Eye (tissue), 1 donor: ENCODE measurements at regions not wholly inside any gene's neighbourhood (a gene's known extent, or its start where the extent isn't known, plus 50 kb on each side); places are given as distances from the start of the nearest gene placed in this dataset.

Experiments used
- DNase-seq: peaks from one replicate; pipeline ENCODE4 v3.0.0-alpha.2; 2015

DNA sequence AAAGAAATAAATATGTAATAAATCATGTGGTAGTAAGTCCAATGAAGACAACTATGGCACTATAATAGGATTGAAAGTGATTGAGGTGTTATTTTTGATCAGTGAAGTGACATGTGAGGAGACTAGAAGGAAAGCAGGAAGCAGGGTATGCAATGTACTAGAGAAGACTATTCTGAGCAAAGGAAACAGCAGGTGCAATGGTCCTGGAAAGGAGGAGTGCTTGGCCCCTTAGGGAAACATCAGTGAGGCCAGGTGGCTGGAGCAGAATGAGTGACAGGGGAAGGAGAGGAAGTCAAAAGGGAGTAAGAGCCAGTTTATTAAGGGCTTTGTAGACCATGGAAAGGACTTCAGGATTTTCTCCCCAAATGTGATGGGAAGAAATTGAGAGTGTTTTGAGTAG lies 207.6 kb upstream of the HCCS start:
- DNase-seq: no peak

DNA sequence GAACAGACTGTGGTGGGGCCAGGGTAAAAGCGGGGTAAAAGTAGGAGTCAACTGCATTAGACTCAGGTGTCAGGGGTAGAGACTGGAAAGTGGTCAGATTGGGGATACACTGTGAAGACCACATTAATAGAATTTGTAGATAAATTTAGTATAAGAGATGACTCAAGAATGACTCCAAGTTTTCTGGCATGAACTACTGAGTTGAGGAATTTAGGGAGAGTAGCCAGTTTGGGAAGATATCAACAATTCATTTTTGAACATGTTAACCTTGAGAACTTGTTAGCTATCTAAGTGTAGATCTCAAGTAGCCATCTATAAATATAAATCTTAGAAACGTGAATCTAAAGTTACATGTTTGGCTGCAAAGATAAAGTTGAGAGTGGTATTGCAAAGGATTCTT lies 206.9 kb upstream of the HCCS start:
- no peak for DNase-seq

DNA sequence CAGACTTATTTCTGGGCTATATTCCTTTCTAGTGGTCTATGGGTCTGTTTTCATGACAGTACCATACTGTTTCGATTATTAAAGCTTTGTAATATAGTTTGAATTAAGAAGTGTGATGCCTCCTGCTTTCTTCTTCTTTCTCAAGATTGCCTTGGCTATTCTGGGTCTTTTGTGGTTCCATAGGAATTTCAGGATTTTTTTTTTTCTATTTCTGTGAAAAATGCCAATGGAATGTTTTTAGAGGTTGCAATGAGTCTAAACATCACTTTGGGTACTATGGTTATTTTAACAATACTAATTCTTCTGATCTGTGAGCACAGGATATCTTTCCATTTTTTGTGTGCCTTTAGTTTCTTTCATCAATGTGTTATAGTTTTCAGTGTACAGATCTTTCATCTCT lies 204.3 kb upstream of the HCCS start:
- no peak for DNase-seq

DNA sequence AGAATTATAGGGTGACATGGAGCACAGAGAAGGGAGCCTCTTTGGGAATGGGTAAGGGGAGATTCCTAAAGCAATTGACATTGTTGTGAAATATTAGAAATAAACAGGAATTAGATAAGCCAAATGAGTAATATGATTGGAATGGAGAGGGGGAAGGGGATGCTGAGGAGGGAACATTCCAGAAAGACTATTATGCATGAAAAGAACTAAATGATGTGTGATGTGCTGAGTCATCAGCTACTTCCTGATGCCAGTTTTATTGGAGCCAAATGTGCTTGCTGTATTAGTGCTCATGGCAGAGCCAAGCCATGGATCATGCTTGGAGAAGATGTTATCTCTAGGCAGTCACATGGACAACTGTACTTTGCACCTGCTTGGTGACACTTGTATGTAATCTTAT lies 189.0 kb upstream of the HCCS start:
- no peak for DNase-seq

DNA sequence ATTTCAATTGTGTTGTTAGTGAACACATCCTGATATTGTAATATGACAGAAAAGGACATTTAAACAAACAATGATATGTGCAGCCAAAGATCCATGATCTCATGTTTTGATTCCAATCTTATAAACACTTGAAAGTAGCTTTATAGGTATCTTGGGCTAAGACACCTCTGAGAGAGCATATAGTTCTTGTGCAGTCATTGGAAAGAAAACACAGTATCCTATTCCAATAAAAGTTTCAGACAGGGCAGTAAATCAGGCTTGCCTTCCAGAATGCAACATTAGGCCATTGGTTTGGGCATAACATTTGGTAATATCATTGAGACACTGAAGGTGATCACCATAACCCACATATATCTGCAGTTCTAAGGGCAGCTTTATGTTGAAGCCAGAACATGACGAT lies 188.3 kb upstream of the HCCS start:
- DNase-seq: no peak

DNA sequence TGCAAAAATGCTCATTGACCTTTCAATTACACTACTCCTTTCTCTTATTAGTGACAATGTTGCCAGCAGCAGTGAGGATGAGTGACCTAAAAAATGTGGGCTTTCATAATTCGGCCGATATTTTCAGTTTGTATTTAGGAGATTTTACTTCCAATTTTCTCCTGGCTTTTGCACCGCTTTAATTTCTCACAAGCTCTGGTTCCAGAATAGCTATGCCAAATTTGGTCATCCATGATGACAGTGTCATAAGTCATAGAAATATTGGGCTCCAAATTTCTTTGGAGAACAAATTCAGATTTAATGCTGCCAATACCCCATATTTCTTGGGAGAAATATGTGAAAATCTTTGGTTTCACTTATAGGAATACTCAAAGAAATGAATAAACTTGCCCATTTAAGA lies 187.7 kb upstream of the HCCS start:
- DNase-seq: no peak

DNA sequence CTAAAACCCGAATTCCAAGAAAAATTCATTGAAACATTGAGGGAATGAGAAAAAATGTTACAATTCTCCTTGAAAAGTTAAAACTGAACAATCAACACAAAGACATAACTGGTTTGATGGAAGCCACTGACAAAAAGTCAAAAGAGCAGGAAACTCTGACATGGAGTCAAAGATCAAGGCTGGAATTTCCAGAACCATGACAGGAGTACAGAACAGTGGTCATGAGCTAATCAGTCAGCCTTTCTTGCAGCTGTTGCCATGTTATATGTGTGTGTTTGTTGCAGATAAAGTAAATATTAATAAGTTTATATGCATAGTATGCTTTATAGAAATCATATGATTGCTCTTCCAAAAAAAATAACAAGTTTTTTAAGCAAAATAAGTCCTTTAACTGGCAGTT lies 184.7 kb upstream of the HCCS start:
- DNase-seq: no peak

DNA sequence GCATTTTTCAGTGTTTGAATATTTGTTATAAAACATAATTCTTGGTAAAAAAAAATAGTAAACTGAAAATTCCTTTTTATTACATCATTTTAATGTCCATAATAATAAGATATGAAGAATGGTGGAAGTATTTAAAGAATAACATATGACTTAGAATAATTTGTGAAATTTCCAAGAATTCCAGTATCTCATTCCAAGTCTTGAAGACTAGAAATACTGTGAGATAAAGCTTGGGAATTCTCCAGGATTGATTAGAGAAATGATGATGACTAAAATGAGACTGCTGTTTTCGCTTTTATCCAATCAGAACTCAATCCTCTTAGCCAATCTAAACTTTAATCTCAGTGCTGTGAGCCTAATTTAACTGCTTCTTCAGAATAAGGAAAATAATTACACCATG lies 184.2 kb upstream of the HCCS start:
- DNase-seq: no peak

DNA sequence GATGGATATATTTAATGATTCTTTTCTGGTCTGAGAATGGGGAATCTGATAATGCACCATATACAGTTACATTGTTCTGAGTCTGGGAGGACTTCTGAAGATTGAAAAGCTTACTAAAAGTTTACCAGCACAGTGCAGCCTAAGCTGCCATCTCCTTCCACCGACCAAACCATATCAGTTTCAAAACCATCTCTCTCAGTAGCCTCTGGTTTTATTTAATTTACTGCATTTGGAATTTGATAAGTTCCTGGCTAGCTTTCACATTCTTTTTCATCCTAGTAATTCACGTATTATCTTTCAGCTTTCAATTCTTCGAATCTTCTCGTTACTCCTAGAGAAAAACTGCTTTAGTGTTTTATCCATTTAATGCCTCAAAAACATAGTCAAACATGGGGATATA lies 181.4 kb upstream of the HCCS start:
- DNase-seq: no peak

DNA sequence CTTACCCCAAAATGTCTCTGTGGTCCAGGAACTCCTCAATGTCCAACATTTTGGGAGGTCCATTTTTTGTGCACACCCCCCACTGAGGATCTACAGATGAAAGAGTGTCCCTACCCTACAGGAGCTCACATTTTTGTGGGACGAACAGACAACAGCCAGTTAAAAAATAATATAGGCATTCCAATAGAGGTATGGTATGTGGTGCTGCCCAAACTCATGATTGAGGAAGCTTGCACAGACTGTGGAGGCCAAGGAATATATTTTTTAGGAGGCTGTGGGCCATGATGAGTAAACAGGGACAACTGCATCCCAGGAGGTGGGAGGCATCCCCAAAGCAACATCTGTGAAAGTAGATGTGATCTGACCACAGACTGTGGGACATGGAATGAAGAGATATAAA lies 181.0 kb upstream of the HCCS start:
- DNase-seq: no peak

DNA sequence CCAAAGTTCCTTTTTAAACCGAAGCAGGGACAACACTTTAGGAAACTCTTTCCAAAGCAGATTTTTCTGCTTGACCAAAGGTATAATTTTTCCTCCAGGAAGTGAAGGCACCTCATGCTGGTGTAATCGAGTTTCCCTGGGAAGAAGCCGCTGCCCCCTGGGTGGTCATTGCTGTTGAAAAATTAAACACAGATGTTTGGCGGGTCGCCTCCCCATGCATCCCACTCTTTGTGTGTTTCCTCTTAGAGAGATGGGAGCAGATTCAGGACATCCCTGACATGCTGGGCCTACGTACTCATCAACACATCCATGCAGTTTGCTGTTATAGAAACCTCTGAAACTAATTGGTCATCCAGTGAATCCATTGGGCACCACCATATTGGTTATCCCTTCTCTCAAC lies 179.2 kb upstream of the HCCS start:
- DNase-seq: no peak

DNA sequence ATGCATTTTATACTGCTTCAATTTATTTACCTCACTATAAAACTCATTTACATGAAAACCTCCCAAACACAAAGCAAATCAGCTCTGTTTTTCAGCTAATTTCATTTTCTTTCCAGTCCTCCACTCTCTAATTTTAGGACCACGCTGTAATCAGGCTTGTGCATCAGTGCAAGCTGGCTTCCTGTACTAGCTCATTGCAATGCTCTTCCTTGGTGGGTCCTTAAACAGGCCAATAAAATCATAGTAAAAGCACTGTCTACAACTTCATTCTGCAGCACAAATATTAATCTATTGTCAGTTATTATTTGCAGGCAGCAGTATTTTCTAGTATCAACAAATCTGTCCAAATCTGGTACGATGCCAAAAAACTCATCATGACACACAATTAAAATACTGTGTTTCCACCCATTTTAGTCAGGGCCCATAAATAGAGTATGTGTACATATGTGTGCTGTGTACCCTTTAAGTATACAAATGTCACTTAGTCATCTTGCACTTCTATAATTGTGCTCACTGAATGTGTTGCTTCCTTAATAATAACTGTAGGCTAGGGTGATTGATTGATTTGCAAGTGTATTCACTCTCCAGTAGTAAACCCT lies 178.2 kb upstream of the HCCS start:
- no peak for DNase-seq

DNA sequence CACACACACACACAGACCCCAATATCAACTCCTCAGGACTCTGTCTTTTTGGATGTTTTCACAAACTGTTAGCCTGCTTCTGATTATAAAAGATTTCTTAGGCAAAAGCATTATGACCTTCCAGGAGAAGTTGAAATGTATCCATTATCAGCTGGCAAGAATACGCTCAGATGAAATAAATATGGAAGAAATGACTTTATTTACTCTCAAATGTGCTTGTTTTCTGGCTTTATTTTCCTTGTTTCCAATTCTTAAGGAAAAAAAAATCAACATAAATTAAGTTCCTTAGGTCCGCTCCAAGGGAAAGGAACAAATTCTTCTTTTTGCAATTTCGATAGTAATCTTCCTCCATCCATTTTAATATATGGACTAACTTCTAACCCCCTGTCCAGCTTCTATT lies 175.6 kb upstream of the HCCS start:
- no peak for DNase-seq

DNA sequence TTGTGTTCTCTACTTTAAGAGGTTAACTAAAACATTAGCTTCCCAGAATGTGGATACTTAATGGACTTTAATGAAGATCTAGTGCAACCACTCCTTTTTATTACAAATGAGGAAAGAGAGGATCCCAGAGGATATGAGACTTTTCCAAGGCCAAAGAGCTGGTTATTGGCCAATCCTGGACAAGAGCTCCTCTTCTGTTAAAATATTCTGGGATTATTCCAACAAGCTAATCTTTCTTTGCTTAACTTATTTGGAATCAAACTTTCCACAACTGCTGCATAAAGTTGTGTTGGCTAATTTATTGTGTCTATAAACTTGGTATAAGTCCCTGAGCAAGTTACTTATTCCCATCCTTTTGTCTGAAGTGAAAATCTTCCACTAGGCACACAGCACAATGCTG lies 174.2 kb upstream of the HCCS start:
- no peak for DNase-seq

DNA sequence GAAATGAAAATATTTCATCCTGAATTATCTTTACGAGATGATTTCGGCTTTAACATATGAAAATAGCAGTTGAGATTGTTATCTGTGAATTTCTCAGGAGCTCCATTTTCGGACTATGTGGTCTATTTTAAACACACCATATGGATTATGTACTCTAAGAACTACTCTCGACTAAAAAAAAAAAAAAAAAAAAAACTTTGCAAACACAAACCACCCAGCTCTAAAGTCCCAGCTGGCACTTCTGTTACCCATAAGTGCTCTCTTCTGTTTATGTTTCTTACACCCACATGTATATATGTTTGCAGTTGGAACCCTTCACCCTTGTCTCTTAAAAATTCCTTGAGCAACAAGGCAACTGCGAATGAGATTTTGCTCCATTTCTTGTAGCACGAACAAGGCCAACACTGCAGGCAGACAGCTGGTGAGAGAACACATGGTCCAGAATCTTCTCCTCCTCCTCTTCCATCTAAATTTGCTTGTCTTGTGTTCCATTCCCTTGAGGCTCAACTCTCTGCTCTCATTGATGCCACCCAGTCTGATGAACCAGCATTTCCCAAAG lies 172.7 kb upstream of the HCCS start:
- no peak for DNase-seq

DNA sequence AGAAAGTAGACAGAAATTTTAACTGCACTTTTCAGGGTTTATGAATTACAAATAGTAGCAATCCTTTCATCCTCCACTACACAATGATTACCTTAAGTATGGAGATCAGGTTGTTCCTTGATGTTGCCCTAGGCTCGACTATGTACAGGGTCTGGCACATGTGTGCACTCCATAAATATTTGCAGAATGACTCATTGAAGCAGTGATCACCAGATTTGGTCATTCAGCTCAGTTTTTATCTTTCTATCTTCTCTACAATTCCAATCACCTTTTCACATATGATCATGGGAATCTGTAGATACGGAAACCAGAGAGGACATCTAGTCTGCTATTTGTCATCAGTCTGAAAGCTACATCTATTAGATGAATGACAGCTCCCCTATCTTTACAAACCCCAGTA lies 171.7 kb upstream of the HCCS start:
- DNase-seq: no peak

DNA sequence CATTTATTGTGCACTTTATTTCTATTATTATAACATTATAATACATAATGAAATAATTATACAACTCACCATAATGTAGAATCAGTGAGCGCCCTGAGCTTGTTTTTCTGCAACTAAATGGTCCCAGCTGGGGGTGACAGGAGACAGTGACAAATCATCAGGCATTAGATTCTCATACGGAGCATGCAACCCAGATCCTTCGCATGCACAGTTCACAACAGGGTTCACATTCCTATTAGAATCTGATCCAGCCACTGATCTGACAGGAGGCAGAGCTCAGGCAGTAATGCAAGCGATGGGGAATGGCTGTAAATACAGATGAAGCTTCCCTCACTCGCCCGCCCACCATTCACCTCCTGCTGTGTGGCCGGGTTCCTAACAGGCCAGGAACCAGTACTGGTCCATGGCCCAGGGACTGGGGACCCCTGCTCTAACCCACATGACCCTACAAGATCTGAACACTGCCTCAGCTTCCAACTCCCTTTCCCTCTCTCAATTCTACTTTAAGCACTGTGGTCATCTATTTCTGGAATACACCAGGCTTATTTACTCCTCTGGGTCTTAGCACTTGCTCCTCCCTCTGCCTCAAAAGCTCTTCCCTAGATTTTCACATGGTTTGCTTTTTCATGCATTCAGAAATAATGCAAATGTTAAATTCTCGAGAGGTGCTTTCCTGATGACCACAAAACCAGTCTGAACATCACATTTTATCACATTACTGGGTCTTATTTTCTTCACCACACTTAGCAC lies 166.8 kb upstream of the HCCS start:
- DNase-seq: no peak

DNA sequence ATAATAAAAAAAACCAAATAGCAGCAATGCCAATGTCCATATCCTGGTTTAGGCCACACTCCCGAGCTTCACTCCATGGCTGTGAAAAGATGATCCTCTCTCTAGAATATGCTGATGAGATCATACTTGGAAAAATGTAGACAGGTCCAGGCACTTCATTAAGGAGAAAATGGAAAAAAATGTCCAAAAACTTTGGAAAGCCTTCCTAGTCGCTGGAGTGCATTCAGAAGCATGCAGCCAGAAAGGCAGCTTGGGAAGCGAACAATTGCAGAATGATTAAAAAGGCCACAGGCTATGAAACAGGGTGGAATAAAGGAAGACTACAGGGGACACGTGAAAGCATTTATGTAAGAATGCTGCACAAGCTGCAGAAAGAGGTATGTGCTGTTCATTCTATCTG lies 165.6 kb upstream of the HCCS start:
- no peak for DNase-seq

DNA sequence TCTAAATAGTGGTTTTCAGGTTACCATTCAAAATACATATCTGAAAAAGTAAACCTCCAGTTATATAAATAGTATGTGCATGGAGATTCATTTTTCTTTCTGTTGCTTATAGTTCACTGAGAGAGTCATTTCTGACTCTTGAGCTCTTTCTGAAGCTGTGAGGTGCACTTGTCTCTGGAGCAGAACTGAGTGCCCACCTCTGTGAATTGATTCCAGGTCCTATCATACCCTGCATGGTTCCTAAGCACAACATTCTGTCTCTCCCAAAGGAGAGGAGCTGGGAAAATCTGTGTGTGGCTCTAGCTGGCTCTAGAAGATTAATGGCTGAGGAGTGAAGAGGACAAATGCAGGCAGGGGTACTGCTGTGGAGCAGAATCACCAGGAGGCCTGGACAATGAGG lies 161.6 kb upstream of the HCCS start:
- no peak for DNase-seq

DNA sequence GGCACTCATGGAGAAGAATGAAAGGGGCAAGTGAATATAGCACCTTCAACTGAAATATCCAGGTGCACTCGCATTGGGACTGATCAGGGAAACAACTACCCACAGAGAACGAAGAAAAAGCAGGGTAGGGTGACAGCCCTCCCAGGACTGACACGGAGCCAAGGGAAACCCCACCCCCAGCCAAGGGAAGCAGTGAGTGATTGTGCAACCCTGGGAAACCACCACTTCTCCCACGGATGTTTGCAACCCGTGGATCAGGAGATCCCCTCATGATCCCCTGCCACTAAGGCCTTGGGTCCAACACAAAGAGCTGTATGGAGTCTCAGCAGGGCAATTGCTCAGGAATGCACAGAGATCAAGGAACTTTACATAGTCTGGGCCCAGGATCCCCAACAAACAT lies 158.5 kb upstream of the HCCS start:
- DNase-seq: no peak

DNA sequence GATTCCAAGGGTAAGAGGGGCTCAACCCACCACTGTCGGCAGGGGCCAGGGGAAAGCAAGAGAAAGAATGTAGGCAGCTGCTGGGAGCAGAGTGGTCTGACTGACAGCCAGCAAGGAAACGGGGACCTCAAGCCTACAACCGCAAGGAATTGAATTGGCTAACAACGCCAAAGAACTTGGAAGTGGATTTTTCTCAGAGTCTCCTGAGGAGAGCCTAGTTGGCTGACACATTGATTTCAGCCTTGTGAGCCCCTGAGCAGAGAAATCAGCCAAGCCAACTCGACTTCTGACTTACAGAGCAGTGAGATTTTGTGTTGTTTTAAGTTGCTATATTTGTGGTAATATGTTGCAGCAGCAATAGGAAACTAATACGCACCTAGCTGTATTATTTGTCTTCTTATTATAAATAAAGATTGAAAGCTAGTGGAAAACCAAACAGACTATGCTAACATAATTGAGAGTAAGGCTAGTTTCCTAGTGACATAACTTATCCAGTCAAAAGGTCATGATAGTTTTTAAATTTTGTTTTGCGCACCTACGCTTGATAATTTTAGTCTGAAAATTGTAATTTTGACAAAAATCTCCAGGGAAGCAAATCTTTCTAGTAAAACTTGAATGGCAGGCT lies 145.8 kb upstream of the HCCS start:
- DNase-seq: no peak

DNA sequence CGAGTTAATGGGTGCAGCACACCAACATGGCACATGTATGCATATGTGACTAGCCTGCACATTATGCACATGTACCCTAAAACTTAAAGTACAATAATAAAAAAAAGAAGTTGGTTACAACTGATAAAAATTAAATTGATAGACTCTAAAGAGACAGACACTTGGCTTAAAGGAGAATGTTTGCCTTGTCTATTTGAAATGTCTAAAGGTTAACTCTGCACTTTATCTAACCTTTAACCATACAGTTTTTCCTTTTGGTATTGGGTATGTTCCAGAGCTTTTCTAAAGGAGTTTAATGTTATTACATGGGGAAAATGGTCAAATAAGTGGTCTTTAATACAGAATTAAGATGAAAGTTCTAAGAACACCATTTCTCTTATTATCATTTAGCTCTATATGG lies 145.1 kb upstream of the HCCS start:
- DNase-seq: no peak

DNA sequence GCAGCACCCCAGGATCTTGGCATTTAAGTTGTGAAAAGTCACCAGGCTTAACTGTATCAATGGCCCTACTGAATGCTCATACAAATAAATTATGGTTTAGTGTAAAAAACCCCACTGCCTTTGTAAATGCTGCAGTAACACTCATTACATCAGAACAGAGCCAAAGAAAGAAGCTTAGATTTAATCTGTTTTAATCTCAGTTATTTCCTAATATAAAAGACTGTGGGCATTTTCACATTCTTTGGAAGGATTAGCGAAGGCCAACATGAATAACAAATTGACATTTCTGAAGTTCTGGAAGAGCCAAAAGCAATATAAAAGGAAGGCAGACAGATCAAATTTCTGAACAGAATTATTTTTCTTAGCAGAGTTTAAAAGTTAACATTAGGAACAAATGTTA lies 140.0 kb upstream of the HCCS start:
- DNase-seq: peak; percentile 4

DNA sequence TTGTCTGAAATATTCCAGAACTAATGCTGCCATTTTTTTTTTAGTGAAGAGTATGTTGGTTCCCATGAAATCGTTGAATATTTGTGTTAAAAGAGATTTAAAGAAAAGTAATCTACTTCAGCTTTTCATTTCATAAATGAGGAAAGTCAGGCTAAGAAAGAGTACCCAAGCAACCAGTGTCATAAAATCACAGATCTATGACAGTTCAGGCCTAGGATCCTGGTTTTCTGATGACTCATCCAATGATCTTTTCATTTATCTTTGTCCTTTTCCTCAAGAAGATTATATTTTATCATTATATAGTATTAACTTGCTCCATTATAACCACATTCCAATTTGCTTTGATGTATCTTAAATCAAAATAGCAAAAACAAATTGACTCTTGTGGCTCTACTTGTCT lies 139.4 kb upstream of the HCCS start:
- no peak for DNase-seq

DNA sequence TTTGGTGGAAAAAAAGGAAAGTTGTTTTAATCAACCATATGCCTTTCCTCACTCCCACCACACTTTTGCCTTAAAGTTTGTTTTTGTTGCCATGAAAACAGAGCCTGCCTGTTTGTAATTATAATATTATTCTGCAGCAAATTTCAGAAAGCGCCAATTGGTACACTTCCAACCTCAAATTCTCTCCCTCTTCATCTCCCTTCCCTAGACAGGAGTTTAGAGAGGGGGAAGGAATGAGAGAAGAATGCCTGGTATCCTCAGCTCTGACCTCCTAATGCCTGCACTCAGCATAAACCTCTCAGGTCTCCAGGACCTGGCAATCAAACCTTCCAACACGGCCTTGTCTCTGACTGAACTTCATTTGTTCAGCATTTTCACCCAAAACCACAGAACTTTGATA lies 138.4 kb upstream of the HCCS start:
- peak; percentile 2 for DNase-seq
